ENCODE measurements at regions not wholly inside any gene's neighbourhood (a gene's known extent, or its start where the extent isn't known, plus 50 kb on each side); places are given as distances from the start of the nearest gene placed in this dataset.

DNA sequence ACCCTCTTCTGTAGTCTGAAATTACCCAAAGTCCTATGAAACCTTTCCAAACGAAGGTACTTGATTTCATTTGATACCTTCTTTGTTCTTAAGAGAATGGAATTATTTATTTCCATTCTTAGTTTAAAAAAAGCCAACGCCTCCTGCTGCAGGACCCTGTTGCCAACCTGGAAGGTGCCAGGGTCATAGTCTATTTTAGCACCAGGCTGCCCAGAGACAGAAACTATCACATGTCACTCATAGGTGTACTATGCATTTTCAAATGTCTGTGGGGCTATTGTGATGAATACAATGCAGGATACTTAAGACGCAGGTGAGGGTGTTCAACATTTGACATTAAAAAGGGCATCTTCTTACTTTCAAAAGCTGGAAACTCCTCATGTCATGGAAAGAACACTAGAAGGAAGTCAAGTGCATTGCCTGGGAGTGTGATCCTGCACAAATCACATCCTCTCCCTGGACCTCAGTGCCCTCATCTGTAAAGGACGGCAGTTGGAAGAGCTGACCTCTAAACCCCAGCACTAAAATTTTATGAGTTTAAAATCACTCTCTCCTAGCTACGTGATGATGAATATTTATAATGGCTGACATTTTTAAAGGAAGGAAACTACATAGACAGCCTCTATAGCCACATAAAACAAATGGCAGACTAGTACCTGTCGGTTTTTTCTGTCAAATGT is 107.3 kb upstream of the SYT6 start:
- TF ChIP-seq, protein P1, sequence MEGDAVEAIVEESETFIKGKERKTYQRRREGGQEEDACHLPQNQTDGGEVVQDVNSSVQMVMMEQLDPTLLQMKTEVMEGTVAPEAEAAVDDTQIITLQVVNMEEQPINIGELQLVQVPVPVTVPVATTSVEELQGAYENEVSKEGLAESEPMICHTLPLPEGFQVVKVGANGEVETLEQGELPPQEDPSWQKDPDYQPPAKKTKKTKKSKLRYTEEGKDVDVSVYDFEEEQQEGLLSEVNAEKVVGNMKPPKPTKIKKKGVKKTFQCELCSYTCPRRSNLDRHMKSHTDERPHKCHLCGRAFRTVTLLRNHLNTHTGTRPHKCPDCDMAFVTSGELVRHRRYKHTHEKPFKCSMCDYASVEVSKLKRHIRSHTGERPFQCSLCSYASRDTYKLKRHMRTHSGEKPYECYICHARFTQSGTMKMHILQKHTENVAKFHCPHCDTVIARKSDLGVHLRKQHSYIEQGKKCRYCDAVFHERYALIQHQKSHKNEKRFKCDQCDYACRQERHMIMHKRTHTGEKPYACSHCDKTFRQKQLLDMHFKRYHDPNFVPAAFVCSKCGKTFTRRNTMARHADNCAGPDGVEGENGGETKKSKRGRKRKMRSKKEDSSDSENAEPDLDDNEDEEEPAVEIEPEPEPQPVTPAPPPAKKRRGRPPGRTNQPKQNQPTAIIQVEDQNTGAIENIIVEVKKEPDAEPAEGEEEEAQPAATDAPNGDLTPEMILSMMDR (IDR thresholded peaks at IDR 0.05; ENCODE audit: control insufficient read depth, extremely low read depth, insufficient read depth) = no peak
- DNase-seq (ENCODE audit: low read depth) = no peak
- no peak overlapping the region for H3K4me3 ChIP-seq (ENCODE audit: low read depth, low read length)

DNA sequence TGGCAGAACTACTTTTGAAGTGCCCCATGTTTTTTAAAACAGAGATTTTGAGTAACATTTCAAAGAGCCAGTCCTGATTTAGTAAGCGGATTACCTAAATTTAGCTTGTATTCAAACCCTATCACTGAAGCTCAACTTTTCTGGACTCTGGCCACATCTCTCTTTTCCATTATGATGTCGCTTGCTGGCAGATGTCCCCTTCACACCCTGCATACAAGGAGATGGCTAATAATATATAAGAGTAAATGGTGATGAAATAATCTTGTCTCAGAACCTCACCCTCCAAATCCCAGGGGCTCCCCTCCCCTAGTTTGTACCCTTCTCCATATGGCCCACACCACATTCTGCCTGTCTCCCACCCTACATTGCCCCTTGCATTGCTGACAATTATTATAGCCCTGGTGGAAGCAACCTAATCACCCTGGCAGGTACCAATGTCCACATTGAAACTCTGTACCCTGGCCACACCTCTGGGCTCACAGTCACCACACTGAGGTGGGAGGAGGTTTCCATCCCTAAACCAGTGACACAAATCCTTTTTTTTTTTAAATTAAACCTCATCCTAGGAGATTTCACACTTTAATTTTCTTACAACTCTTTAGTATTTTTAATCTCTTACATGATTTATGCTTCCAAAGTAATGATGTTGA is 106.0 kb upstream of the SYT6 start:
- no peak overlapping the region for H3K4me3 ChIP-seq (ENCODE audit: low read depth, low read length)
- TF ChIP-seq, protein P1 (IDR thresholded peaks at IDR 0.05; ENCODE audit: control insufficient read depth, extremely low read depth, insufficient read depth) = no peak
- DNase-seq (ENCODE audit: low read depth) = no peak

DNA sequence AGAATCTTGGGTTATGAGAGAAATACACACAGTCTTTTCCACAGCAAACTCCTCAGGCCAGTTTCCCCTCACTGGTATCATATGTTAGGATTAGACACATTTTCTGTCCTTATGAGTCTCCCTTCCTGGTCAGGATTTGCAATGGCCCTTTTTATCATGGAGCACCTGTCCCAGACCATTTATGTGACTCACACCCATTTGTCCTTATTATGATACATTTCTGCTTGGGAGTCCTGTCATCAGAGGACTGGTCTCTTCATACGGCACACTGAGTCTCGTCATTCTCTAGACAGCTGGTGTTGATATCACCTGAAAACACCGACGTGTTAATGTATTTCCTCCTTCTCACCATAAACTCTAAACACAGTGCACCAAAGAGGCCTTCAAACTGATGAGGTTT is 105.0 kb upstream of the SYT6 start:
- TF ChIP-seq, protein P1 (IDR thresholded peaks at IDR 0.05; ENCODE audit: control insufficient read depth, extremely low read depth, insufficient read depth) = no peak
- no peak for DNase-seq (ENCODE audit: low read depth)

DNA sequence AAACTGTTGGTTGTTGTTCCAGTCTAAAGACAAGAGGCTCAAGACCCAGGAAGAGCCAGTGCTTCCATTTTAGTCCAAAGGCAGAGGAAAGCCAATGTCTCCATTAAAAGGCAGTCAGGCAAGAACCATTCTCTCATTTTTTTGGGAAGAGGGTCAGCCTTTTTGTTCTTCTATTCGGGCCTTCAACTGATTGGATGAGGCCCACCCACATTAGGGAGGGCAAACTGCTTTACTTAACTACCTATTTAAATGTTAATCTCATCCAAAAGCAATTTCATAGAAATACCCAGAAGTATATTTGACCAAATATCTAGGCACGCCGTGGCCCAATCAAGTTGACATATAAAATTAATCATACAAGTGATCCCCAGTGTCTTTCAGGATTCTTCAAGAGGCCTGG is 104.4 kb upstream of the SYT6 start:
- no peak overlapping the region for H3K4me3 ChIP-seq (ENCODE audit: low read depth, low read length)
- TF ChIP-seq, protein P1 (IDR thresholded peaks at IDR 0.05; ENCODE audit: control insufficient read depth, extremely low read depth, insufficient read depth) = no peak

More for the DNA sequence above, 105.0 kb upstream of the SYT6 start:
- no peak overlapping the region for H3K4me3 ChIP-seq (ENCODE audit: low read depth, low read length)

DNA sequence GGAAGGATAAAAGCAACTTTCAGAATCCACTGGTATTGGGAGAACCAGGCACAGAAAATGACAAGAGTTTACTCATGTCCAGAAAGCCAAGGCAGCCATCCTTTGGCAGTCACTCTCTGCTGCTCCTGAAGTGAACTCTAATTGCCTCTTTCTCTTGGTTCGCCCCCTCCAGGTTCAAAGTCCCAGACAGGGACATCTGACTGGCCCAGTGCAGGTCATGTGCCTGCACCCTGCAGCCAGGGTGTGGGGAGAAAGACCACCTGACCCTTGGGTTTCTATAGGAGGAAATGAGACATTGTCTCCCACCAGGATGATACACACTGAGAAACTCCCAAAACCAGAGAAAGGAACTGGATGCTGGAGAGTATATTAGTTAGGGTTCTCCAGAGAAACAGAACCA is 103.9 kb upstream of the SYT6 start:
- DNase-seq (ENCODE audit: low read depth) = no peak
- TF ChIP-seq, protein P1 (IDR thresholded peaks at IDR 0.05; ENCODE audit: control insufficient read depth, extremely low read depth, insufficient read depth) = no peak
- H3K4me3 ChIP-seq (ENCODE audit: low read depth, low read length) = no peak overlapping the region

More for the DNA sequence above, 104.4 kb upstream of the SYT6 start:
- DNase-seq (ENCODE audit: low read depth) = no peak

DNA sequence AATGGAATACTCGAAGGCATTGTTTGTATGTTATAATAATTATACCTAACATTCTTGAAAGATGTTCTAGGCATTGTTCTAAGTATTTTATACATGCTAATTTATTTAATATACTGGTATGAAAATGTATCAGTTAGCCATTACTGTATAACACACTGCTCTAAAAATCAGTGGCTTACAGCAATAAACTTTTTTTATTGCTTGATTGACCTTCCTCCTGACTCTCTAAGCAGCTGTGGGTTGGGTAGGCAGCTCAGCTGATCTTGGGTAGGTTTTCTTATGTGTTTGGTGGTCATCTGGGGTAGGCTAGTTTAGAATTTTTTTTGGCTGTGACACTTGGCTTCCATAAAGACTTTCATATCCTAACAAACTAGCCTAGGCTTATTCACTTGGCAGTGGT is 100.2 kb upstream of the SYT6 start:
- no peak overlapping the region for H3K4me3 ChIP-seq (ENCODE audit: low read depth, low read length)
- TF ChIP-seq, protein P1 (IDR thresholded peaks at IDR 0.05; ENCODE audit: control insufficient read depth, extremely low read depth, insufficient read depth) = no peak
- DNase-seq (ENCODE audit: low read depth) = no peak

DNA sequence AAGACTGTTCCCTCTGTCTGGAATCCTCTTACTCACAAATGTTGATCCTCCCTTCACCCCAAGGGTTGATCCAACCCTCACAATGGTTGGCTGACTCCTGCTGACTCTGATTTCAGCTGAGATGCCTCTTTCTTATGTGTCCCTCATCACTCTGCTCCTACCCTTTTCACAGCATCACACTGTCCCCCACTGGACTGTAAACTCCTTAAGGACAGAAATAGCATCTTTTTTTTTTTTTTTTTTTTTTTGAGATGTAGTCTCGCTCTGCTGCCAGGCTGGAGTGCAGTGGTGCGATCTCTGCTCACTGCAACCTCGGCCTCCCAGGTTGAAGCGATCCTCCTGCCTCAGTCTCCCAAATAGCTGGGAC is 97.9 kb upstream of the SYT6 start:
- TF ChIP-seq, protein P1 (IDR thresholded peaks at IDR 0.05; ENCODE audit: control insufficient read depth, extremely low read depth, insufficient read depth) = no peak
- no peak for DNase-seq (ENCODE audit: low read depth)
- H3K4me3 ChIP-seq (ENCODE audit: low read depth, low read length) = no peak overlapping the region
